ENCODE measurements at regions not wholly inside any gene's neighbourhood (a gene's known extent, or its start where the extent isn't known, plus 50 kb on each side); places are given as distances from the start of the nearest gene placed in this dataset.

DNA sequence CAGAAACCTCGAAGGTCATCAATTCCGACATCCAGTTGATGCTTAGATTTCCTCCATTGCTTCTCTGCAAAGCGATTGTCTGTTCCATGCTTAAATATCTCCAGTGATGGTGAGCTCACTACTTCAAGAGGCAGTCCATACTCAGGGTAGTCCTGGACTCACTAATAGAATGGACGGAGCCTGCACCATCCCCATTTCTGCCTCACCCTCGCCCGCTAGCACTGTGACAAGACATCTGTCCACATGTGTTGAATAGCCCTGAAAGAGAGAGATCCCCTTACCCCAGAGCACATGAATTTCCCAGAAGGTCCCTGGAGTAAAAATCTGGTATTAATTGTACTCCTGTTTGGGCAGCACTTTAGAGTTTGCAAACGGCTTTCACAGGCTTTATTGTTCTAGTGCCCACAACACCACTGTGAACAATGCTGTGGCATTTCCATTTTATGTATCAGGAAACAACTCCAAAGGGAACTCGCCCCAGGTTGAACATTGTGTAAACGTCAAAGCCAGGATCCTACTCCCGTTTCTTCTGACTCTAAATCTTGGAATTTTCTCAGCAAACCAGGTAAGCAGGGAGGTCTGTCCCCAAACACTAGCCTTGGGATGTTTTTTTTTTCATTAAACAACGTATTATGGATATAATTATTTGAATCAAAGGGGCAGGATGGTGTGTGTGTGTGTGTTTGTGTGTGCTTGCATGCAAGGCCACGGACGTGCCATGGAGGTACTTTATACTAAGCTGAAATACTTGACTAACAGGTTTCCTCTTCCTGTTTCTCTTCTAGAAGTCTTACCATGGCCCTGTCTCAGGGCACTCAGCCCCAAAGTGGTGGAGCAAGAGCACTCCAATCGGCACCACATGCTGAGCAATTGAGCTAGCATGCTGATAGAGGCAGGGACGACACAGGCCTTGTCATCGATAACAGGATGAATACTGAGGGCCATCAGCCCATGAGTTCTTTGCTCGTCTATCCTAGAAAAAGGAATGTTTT lies 198.3 kb downstream of the OPA1 start:
- H3K9me3 ChIP-seq (ENCODE audit: insufficient read depth, low read depth, low read length): no peaks in the 10 kb centered on the region
- no peaks in the 10 kb centered on the region for H4K20me1 ChIP-seq (ENCODE audit: insufficient read depth, low read length, poor library complexity, severe bottlenecking)
- no peaks in the 10 kb centered on the region for H3K27me3 ChIP-seq (ENCODE audit: insufficient read depth, low read length, poor library complexity, severe bottlenecking)
- H3K9me2 ChIP-seq (replicated peaks; ENCODE audit: low read depth, low read length): no peaks in the 10 kb centered on the region
- H3K9ac ChIP-seq (ENCODE audit: low read depth, low read length, poor library complexity, severe bottlenecking): no peak overlapping the region
- H3K36me3 ChIP-seq (ENCODE audit: insufficient read depth, low read length): no peaks in the 10 kb centered on the region
- H3K4me1 ChIP-seq (ENCODE audit: insufficient read depth, low read length, poor library complexity, severe bottlenecking): peaks cover 14% of the 10 kb centered on the region
- no peak overlapping the region for H3K4me3 ChIP-seq (ENCODE audit: low read length, poor library complexity, severe bottlenecking)
- no peak overlapping the region for H3K4me2 ChIP-seq (ENCODE audit: low read depth, low read length, poor library complexity, severe bottlenecking)
- no peak overlapping the region for H2AFZ ChIP-seq (ENCODE audit: low read length)
- no peaks in the 10 kb centered on the region for H3K79me2 ChIP-seq (ENCODE audit: insufficient read depth, low read length)
- TF ChIP-seq, protein P1, sequence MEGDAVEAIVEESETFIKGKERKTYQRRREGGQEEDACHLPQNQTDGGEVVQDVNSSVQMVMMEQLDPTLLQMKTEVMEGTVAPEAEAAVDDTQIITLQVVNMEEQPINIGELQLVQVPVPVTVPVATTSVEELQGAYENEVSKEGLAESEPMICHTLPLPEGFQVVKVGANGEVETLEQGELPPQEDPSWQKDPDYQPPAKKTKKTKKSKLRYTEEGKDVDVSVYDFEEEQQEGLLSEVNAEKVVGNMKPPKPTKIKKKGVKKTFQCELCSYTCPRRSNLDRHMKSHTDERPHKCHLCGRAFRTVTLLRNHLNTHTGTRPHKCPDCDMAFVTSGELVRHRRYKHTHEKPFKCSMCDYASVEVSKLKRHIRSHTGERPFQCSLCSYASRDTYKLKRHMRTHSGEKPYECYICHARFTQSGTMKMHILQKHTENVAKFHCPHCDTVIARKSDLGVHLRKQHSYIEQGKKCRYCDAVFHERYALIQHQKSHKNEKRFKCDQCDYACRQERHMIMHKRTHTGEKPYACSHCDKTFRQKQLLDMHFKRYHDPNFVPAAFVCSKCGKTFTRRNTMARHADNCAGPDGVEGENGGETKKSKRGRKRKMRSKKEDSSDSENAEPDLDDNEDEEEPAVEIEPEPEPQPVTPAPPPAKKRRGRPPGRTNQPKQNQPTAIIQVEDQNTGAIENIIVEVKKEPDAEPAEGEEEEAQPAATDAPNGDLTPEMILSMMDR (conservative IDR thresholded peaks at IDR 0.05; ENCODE audit: low read length): no peak
- TF ChIP-seq EZH2phosphoT487 (IDR thresholded peaks at IDR 0.05; ENCODE audit: borderline replicate concordance): no peak
- no peaks in the 10 kb centered on the region for H3F3A ChIP-seq (ENCODE audit: low read depth)

DNA sequence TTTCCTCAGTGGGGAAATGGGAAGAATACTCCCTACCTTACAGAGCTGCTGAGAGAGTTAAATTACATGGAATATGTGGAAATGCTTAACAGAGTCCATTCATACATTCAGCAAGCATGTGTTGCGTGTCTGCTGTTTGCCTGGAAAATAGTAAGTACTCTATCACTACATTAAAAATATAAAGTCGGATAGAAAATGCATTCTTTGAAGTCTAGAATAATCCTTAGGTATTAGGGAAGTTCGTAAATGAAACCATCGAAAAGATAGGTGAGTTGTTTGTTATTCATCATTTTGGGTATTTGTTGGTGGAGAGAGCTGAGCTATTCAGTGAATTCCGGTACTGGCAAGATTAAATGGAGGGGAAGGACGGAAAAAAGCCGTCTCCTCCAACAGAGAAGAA lies 200.1 kb downstream of the OPA1 start:
- no peak overlapping the region for H3K4me2 ChIP-seq (ENCODE audit: low read depth, low read length, poor library complexity, severe bottlenecking)
- no peaks in the 10 kb centered on the region for H3K36me3 ChIP-seq (ENCODE audit: insufficient read depth, low read length)
- H4K20me1 ChIP-seq (ENCODE audit: insufficient read depth, low read length, poor library complexity, severe bottlenecking): no peaks in the 10 kb centered on the region
- H3K27me3 ChIP-seq (ENCODE audit: insufficient read depth, low read length, poor library complexity, severe bottlenecking): no peaks in the 10 kb centered on the region
- no peaks in the 10 kb centered on the region for H3K9me2 ChIP-seq (replicated peaks; ENCODE audit: low read depth, low read length)
- TF ChIP-seq, protein P1 (conservative IDR thresholded peaks at IDR 0.05; ENCODE audit: low read length): no peak
- TF ChIP-seq EZH2phosphoT487 (IDR thresholded peaks at IDR 0.05; ENCODE audit: borderline replicate concordance): no peak
- peaks cover 26% of the 10 kb centered on the region for H3K4me1 ChIP-seq (ENCODE audit: insufficient read depth, low read length, poor library complexity, severe bottlenecking)
- no peaks in the 10 kb centered on the region for H3K9me3 ChIP-seq (ENCODE audit: insufficient read depth, low read depth, low read length)
- H3F3A ChIP-seq (ENCODE audit: low read depth): no peaks in the 10 kb centered on the region
- H3K79me2 ChIP-seq (ENCODE audit: insufficient read depth, low read length): no peaks in the 10 kb centered on the region
- H3K9ac ChIP-seq (ENCODE audit: low read depth, low read length, poor library complexity, severe bottlenecking): no peak overlapping the region
- H2AFZ ChIP-seq (ENCODE audit: low read length): no peak overlapping the region
- no peak overlapping the region for H3K4me3 ChIP-seq (ENCODE audit: low read length, poor library complexity, severe bottlenecking)

DNA sequence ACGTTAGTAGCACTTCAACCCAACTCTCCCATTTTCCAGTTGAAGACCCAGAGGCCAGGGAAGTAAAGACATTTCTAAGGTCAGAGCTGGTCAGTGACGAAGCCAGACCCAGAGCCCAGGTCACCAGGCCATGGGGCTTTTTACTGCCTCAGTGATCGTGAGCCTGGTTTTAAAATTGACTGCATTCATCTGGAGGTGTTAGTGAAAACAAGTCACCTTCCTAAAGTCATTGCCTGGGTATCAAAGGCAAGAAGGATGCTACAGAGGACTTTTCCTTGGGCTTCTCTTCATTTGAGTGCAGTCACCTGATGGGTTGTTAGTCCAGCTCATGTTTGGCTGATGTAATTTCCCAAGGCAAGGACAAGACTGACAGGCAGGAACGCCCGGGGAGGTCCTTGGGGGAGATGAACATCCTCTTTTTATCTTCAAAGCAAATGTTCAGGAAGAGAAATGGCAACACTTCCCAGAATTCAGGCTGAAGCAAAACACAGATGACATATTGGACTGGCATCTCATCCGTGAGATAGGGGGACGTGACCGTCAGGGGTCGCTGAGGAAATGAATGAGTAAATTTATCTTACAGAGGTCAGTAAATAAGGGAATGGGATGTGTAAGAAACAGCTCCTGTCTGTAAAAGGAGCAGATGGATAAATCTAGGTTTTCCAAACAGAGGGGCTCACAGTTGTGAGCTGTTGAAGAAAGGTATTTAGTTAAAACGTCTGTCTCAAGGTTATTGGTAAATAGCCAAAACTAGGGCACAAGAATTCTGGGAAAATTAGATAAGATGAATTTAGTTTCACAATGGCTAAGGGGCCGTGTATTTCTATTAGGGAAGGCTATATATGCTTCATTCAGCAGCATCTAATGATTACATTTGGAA lies 201.2 kb downstream of the OPA1 start:
- Histone ChIP-seq H3K27me3 (ENCODE audit: insufficient read depth, low read length, poor library complexity, severe bottlenecking) (no peaks in the 10 kb centered on the region), H4K20me1 (ENCODE audit: insufficient read depth, low read length, poor library complexity, severe bottlenecking) (no peaks in the 10 kb centered on the region), H2AFZ (ENCODE audit: low read length) (no peak overlapping the region), H3K79me2 (ENCODE audit: insufficient read depth, low read length) (no peaks in the 10 kb centered on the region), H3K4me1 (ENCODE audit: insufficient read depth, low read length, poor library complexity, severe bottlenecking) (peaks cover 30% of the 10 kb centered on the region), H3K9me2 (replicated peaks; ENCODE audit: low read depth, low read length) (no peaks in the 10 kb centered on the region), H3K4me2 (ENCODE audit: low read depth, low read length, poor library complexity, severe bottlenecking) (no peak overlapping the region), H3K9ac (ENCODE audit: low read depth, low read length, poor library complexity, severe bottlenecking) (no peak overlapping the region), H3K36me3 (ENCODE audit: insufficient read depth, low read length) (no peaks in the 10 kb centered on the region), H3K4me3 (ENCODE audit: low read length, poor library complexity, severe bottlenecking) (no peak overlapping the region), H3K9me3 (ENCODE audit: insufficient read depth, low read depth, low read length) (no peaks in the 10 kb centered on the region), H3F3A (ENCODE audit: low read depth) (no peaks in the 10 kb centered on the region)
- no peak for TF ChIP-seq EZH2phosphoT487 (IDR thresholded peaks at IDR 0.05; ENCODE audit: borderline replicate concordance)
- TF ChIP-seq, protein P1 (conservative IDR thresholded peaks at IDR 0.05; ENCODE audit: low read length): no peak
